ENCODE measurements at regions not wholly inside any gene's neighbourhood (a gene's known extent, or its start where the extent isn't known, plus 50 kb on each side); places are given as distances from the start of the nearest gene placed in this dataset.

GRCh38 chr4:159445692-159446091 lies 342.8 kb downstream of the RAPGEF2 start:
- no peak overlapping the region for H3K27ac ChIP-seq (ENCODE audit: low read depth, low read length)
- no peaks in the 10 kb centered on the region for H3K27me3 ChIP-seq (ENCODE audit: insufficient read depth, low read length)
- H3K9me3 ChIP-seq (ENCODE audit: control insufficient read depth in 1 of 2, insufficient read depth in 1 of 2, low read depth in 1 of 2, low read length in 2 of 2), result no peaks in the 10 kb centered on the region
- no peaks in the 10 kb centered on the region for H3K9me2 ChIP-seq (ENCODE audit: insufficient read depth)
- ChIA-PET CTCF (interaction anchor here (1.0 kb wide), 1 partner anchor 589 kb away, joined by 3 read pairs; no protein-coding TSS in a partner anchor), RAD21 (ENCODE audit: low non-redundant PET in 1 of 2, low total read pairs in 2 of 2, uncharacterized antibody in 2 of 2, unreplicated experiment in 2 of 2) (no interaction called here), POLR2A (no interaction called here)
- no peak overlapping the region for H2AFZ ChIP-seq (ENCODE audit: low read depth, low read length, poor library complexity, severe bottlenecking)
- H3K79me2 ChIP-seq (ENCODE audit: insufficient read depth, low read length), result no peaks in the 10 kb centered on the region
- ATAC-seq, result no peak
- peaks cover 0 to 3% of the 10 kb centered on the region in 2 experiments; a peak in 1 of 4 replicates for H3K4me1 ChIP-seq (ENCODE audit: control insufficient read depth in 1 of 2, insufficient read depth in 2 of 2, low read length in 2 of 2)
- intact Hi-C loops (cut with micrococcal nuclease), result loop anchor here (1.0 to 5.0 kb wide), 5 partner anchors 243 to 1188 kb away; partner anchors contain the start of genes C4orf46 and ETFDH
- TF ChIP-seq JUND (IDR thresholded peaks at IDR 0.05) (no peak), ATF3 (IDR thresholded peaks at IDR 0.05) (no peak), EGR1 (IDR thresholded peaks at IDR 0.05; ENCODE audit: low read depth) (no peak), YY1 (IDR thresholded peaks at IDR 0.05; ENCODE audit: extremely low read depth, insufficient replicate concordance, low read depth, low read length) (no peak), CBX3 (IDR thresholded peaks at IDR 0.05; ENCODE audit: low read depth) (no peak), EZH2phosphoT487 (IDR thresholded peaks at IDR 0.05; ENCODE audit: borderline replicate concordance) (no peak), ZNF274 (IDR thresholded peaks at IDR 0.05; ENCODE audit: low read depth, low read length) (no peak), CTCF (IDR thresholded peaks at IDR 0.05 in 2 of 3, conservative IDR thresholded peaks at IDR 0.05 in 1 of 3; ENCODE audit: borderline replicate concordance in 1 of 3, insufficient read depth in 1 of 3, low read depth in 2 of 3, low read length in 2 of 3) (no peak), ZFX (IDR thresholded peaks at IDR 0.05) (no peak), RAD21 (IDR thresholded peaks at IDR 0.05; ENCODE audit: low read depth) (no peak), EZH2 (IDR thresholded peaks at IDR 0.05) (no peak), POLR2AphosphoS5 (IDR thresholded peaks at IDR 0.05; ENCODE audit: low read depth, low read length) (no peak), TCF7L2 (IDR thresholded peaks at IDR 0.05; ENCODE audit: borderline replicate concordance, extremely low read depth, insufficient read depth, insufficient read length) (no peak), SRF (IDR thresholded peaks at IDR 0.05; ENCODE audit: low read depth) (no peak), POLR2A (IDR thresholded peaks at IDR 0.05; ENCODE audit: borderline replicate concordance, extremely low read depth, insufficient read depth, insufficient read length) (no peak)
- H3K36me3 ChIP-seq (ENCODE audit: control insufficient read depth in 1 of 2, insufficient read depth in 2 of 2, low read length in 2 of 2), result no peaks in the 10 kb centered on the region
- no peaks in the 10 kb centered on the region for H4K20me1 ChIP-seq (ENCODE audit: insufficient read depth)
- no peak for DNase-seq (ENCODE audit: low read depth, low spot score)
- no TSS peak for BruUV-seq (replicated peaks)
- no peak overlapping the region for H3K4me3 ChIP-seq (replicated peaks in 1 of 2; ENCODE audit: low read depth in 1 of 2, low read length in 2 of 2)
- H3K4me2 ChIP-seq (ENCODE audit: low read length), result no peak overlapping the region
- no peak overlapping the region for H3K9ac ChIP-seq (ENCODE audit: low read length)

Data from HCT116 (cell line).